ENCODE measurements at regions not wholly inside any gene's neighbourhood (a gene's known extent, or its start where the extent isn't known, plus 50 kb on each side); places are given as distances from the start of the nearest gene placed in this dataset.

- no peak for TF ChIP-seq CTCF (IDR thresholded peaks at IDR 0.05)
- no peak for TF ChIP-seq POLR2A (IDR thresholded peaks at IDR 0.05)
- TF ChIP-seq EP300 (IDR thresholded peaks at IDR 0.05), result no peak
- TF ChIP-seq POLR2AphosphoS5 (IDR thresholded peaks at IDR 0.05), result no peak
Observed at GRCh38 chrX:14411326-14411725, 118.0 kb upstream of the GLRA2 start.

Data from suprapubic skin (tissue), 4 donors.